Activated CD4-positive, alpha-beta T cell treated with anti-CD3 and anti-CD28 coated beads, Interleukin-2, amount 50 U/mL, for 16 hours (primary cell): ENCODE measurements at regions not wholly inside any gene's neighbourhood (a gene's known extent, or its start where the extent isn't known, plus 50 kb on each side); places are given as distances from the start of the nearest gene placed in this dataset.
"Not testable (repeated sequence)": the region's sequence is repeated elsewhere in the genome, so short reads cannot be mapped to it uniquely, and the experiment has no call there.

ENCODE experiments used
- DNase-seq: peaks from one replicate; pipeline ENCODE4 v3.0.0-alpha.2; 2020

GRCh38 chr4:15164571-15164970 lies 162.3 kb downstream of the CPEB2 start:
- no peak for DNase-seq

GRCh38 chr4:15167743-15168142 lies 165.5 kb downstream of the CPEB2 start:
- no peak for DNase-seq

GRCh38 chr4:15168759-15169158 lies 166.5 kb downstream of the CPEB2 start:
- no peak for DNase-seq

- DNase-seq: no peak
Observed at GRCh38 chr4:15171725-15172124, 169.4 kb downstream of the CPEB2 start.

- DNase-seq: no peak
Observed at GRCh38 chr4:15173251-15173650, 171.0 kb downstream of the CPEB2 start.

- not testable (repeated sequence) for DNase-seq
Observed at GRCh38 chr4:15174168-15174567, 171.9 kb downstream of the CPEB2 start.

GRCh38 chr4:15179842-15180241 lies 177.6 kb downstream of the CPEB2 start:
- DNase-seq: not testable (repeated sequence)

- peak; percentile 64 for DNase-seq
Observed at GRCh38 chr4:15182600-15183220, 180.4 kb downstream of the CPEB2 start.

GRCh38 chr4:15186149-15186548 lies 183.9 kb downstream of the CPEB2 start:
- DNase-seq: no peak

GRCh38 chr4:15186806-15187205 lies 184.5 kb downstream of the CPEB2 start:
- DNase-seq: no peak

GRCh38 chr4:15188605-15189539 lies 186.6 kb downstream of the CPEB2 start:
- no peak for DNase-seq

- DNase-seq: no peak
Observed at GRCh38 chr4:15194520-15194919, 192.2 kb downstream of the CPEB2 start.

- no peak for DNase-seq
Observed at GRCh38 chr4:15197005-15197404, 194.7 kb downstream of the CPEB2 start.

- DNase-seq: no peak
Observed at GRCh38 chr4:15198070-15198727, 195.9 kb downstream of the CPEB2 start.

- DNase-seq: no peak
Observed at GRCh38 chr4:15201782-15202181, 199.5 kb downstream of the CPEB2 start.

- no peak for DNase-seq
Observed at GRCh38 chr4:15202481-15202880, 200.2 kb downstream of the CPEB2 start.

- not testable (repeated sequence) for DNase-seq
Observed at GRCh38 chr4:15206526-15206925, 204.2 kb downstream of the CPEB2 start.

GRCh38 chr4:15213302-15213970 lies 211.2 kb downstream of the CPEB2 start:
- no peak for DNase-seq

GRCh38 chr4:15215109-15215508 lies 212.7 kb upstream of the C1QTNF7 start:
- no peak for DNase-seq

- no peak for DNase-seq
Observed at GRCh38 chr4:15226203-15226602, 201.6 kb upstream of the C1QTNF7 start.

- peak; percentile 79 for DNase-seq
Observed at GRCh38 chr4:15231265-15232091, 196.4 kb upstream of the C1QTNF7 start.
